ENCODE measurements at regions not wholly inside any gene's neighbourhood (a gene's known extent, or its start where the extent isn't known, plus 50 kb on each side); places are given as distances from the start of the nearest gene placed in this dataset.

DNA sequence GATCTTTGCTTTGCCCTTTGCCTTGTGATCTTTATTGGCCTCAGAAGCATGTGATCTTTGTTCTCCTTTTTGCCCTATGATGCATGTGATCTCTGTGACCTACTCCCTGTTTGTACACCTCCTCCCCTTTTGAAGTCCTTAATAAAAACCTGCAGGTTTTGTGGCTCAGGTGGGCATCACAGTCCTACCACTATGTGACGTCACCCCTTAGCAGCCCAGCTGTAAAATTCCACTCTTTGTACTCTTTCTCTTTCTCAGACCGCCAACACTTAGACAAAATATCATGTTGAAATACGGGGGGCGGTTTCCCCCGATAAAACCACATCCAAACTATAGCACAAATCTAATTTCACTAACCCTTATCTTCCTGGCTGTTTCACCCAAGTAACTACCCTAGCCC lies 76.7 kb upstream of the RAPGEF4 start:
- DNase-seq = no peak

DNA sequence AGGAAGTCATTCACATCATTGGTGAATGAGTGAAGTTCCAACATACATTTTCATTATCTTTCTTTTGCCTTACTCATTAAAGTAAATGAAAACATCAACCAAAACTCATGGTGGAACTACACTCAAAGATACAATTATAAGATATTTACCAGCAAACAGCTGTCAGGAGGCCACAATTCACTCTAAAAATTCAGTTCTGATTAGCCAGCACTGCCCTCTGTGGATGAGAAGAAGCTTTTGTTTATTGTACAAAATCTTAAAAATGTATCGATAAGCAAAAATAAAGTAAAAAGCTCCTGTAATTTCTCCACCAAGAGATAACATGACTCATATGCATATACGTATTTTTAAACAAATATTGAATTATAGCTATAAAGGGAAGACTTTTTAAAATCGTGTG lies 73.5 kb upstream of the RAPGEF4 start:
- DNase-seq = no peak

DNA sequence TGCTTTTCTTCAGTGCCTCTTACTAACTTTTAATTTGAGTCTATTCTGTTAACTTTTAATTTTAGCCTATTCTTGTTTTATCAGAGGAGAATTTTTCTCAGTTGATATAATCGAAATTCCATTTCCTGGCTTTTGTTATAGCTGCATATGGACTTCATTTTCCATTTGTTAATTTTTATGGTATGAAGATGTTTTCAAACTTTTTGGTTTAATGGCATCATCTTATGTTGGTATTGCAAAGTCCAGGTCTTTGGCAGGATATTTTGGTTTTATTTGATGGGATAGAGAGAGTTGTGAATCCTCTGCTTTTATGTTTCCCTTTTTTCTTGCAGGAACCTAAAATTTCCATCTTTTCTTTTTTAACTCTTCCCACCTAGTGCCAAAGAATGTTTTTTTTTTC lies 70.9 kb upstream of the RAPGEF4 start:
- no peak for DNase-seq

DNA sequence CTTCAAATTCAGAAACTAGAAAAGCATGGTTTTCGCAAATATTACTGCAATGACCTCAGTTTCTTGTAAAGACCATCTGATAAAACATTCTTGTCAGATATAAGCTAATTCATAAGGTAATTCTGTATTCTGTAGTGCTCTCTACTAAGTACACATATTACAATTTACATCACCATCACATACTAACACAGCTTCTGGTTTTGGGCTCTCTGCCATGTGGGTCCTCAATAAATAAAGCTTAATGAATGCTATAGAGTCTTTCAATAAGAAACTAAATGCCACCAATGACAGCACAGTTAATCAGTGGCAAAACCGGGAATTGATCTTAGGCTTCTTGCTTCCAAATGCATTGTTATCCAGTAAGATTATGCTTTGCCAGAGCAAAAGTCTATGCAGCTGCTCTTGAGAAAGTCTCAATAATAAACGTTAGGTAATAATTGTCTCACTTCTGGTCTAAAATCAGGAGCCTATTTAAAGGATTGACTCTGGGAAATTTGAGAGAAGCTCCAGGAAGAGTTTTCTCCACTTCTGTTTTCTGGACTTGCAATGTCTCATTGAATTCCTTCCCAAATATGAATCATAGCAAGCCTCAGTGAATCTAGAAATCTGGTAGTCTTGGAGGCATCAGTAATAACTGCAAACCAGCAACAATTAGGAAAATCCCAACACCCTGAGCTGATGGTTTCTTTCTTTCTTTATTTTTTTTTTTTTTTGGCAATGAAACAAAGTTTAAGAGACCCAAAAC lies 67.9 kb upstream of the RAPGEF4 start:
- DNase-seq = no peak

DNA sequence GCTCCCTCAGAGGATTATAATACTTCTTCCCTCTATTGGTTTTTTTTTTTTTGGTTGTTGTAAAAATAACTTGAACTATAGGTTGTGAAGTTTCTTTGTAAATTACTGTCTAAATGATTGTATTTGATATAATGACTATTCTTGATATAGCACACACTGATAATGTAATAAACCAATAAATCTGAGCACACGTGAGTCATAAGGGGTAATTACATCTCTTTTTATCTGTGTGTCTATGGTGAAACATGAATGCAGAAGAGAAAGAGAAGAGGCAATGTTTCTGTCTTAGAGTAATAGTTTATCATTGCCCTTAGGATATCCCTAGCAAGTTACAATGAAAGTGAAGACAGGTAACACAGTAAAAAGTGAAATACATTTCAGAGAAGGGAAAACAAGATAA lies 64.1 kb upstream of the RAPGEF4 start:
- DNase-seq = no peak

DNA sequence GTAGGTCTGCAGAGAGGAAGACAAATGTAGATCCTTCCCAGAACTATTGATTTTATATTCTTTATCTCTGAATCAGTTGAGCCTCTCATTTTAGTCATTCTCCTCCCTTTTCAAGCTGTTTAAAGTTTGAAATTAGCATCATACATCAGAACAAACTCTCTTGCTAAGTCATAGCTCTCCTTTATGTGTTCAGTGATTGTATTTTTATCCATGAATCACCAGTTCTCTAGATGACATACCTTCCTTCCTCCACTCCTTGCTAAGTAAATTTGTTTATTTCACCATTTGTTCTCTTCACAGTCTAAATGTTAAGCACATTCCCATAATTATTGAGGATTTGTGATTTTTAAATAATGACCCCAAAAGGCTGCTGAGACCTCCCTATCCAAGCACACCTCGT lies 63.5 kb upstream of the RAPGEF4 start:
- no peak for DNase-seq

DNA sequence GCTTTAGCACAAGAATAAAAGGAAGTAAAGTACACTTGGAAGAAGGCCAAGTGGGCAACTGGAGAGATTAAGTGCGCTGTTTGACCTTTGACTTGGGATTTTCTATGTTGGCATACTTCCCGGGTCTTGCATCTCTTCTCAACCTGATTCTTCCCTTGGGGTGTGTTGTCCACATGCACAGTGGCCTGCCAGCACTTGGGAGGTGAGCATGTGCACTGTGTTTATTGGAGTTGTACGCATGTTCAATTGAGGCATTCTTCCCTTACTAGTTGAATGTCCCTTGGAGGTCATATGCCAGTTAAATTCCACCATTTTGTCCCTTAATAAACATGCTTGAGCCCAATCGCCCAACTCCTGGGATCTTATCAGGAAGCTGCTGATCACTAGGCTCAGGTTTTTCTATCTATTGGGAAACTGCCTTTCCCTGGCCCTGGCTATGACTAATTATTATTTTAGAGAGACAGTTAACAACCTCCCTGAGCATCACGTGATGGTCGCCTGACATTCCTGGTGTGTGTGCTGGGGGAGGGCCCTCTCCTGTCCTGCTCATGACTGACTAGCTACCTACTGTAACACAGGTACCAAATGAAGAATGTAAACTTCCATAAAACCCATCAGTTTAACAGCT lies 62.5 kb upstream of the RAPGEF4 start:
- DNase-seq = no peak

DNA sequence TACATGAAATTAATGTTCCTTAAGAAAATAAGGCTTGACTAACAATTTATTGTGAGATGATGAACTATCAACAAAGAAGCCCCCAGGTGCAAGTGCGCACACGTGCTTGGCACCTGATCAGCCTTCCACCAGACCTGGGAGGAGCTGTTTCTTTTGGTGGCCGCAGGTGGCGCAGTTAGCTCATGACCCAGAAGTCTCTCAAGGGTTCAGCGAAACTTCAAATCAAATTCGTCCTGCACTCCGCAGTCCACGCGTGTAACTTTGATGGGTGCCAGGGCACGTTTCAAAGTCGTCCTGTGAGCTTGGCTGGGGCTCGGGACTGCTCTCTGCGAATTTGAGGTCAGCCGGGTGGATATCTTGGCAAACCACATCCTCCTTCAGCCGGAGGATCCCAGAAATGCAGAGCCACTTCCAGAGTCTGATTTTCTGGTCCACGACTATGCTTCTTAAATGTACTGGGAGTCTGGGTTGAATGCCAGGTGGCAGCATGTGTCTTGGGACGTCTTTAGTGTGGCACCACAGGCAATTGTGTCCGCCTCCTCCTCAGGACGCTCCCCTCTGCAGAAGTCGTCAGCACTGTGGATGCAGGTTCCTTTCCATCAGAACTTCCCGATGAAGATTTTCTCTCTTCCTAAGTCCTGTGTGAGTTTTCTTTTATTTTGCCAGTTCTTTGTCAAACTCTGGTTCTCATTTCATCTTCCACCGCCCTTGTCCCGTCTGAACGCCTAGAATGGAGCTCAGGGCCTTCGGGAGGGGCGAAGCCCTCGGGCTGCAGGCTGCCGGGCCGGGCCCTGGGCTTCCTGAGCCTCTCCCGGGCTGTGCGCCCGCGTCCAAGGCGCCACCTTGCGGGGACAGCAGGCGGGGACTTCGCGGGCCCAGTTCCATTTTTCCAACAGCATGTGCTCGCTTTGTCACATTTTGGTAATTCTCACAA lies 61.3 kb upstream of the RAPGEF4 start:
- DNase-seq = peak; percentile 23

DNA sequence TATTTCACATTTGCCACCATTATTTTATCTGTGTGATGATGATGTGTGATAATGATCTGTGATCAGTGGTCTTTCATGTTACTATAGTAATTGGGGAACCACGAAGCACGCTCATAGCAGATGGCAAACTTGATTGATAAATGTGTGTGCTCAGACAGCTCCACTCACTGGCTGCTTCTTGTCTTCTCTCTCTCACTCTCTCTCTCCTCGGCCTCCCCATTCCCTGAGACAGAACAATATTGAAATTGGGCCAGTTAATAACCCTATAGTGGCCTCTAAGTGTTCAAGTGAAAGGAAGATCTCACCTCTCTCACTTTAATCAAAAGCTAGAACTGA lies 60.7 kb upstream of the RAPGEF4 start:
- DNase-seq = no peak

DNA sequence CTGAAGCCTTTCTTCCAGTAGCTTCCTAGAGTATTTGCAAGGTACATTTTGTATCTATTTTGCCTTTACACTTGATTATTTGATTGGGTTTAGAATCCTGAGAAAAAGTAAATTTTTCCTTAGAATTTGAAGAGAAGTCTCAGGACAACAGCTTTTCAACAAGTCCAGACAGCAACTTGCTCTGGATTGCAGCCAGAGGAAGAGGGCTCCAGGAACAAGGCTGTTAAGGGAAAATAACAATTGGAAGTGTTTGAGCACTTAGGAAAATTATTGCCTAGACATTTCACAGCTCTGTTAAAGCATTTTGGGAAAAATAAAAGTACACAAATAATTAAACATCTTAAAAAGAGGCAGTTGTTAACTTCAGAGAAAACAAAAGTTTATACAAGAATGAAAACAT lies 58.3 kb upstream of the RAPGEF4 start:
- DNase-seq = no peak

DNA sequence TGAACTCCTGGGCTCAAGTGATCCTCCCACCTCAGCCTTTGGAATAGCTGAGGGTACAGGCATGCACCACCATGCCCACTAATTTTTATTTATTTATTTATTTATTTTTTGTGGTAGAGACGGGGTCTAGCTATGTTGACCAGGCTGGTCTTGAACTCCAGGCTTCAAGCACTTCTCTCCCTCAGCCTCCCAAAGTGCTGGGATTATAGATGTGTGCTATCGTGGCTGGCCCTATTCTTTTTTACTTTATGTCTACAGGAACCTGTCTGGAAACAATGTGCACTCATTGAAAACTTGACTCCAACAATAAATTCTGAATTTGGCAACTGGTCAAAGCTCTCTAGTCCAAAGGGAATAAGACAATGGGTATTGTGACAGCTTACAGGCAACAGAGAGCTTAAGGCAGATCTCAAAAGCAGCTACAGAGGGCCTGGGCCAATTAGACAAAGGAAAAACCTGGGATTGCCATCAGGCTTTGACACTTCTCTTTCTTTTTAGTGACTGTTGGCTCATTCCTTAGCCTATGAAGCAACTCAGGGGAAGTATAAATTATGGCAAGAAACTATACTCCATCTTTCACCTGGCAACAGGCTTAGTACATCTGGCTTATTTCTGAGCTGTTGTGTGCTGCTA lies 55.1 kb upstream of the RAPGEF4 start:
- DNase-seq = no peak

DNA sequence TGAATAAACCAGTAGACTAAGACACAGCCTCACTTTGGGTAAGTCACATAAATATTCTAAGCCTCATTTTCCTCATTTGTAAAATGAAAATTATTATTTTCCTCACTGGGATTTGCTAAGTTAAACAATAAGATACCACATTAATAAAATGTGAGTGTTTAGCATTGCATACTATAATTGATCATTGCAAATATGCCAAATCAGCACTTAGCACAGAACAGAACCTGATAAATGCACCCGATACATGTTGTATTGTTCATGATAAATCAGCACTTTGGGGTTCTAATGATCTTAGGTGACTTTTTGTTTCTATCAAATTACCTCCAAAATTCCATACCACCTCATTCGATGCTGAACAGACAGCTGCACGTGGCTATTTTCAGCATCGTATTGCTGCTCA lies 50.2 kb upstream of the RAPGEF4 start:
- no peak for DNase-seq
